Stimulated activated CD4-positive, alpha-beta T cell treated with anti-CD3 and anti-CD28 coated beads, Interleukin-4, amount 100 ng/mL, for 4 hours (primary cell): ENCODE measurements at regions not wholly inside any gene's neighbourhood (a gene's known extent, or its start where the extent isn't known, plus 50 kb on each side); places are given as distances from the start of the nearest gene placed in this dataset.
"Not testable (repeated sequence)": the region's sequence is repeated elsewhere in the genome, so short reads cannot be mapped to it uniquely, and the experiment has no call there.

Experiments
- DNase-seq, 2 experiments: peaks; one replicate each; pipeline ENCODE4 v3.0.0-alpha.2; 2020

GRCh38 chr13:90511903-90512302 is 835.6 kb upstream of the MIR17HG start:
- no peak for DNase-seq

- not testable (repeated sequence) for DNase-seq
Measured at GRCh38 chr13:90514712-90515111, 832.8 kb upstream of the MIR17HG start.

GRCh38 chr13:90518417-90518816 is 829.1 kb upstream of the MIR17HG start:
- DNase-seq = no peak

GRCh38 chr13:90519157-90519556 is 828.3 kb upstream of the MIR17HG start:
- DNase-seq = no peak

GRCh38 chr13:90526711-90527110 is 820.8 kb upstream of the MIR17HG start:
- no peak for DNase-seq

- DNase-seq = no peak
Measured at GRCh38 chr13:90531744-90532143, 815.7 kb upstream of the MIR17HG start.

- DNase-seq = no peak
Measured at GRCh38 chr13:90532861-90533492, 814.5 kb upstream of the MIR17HG start.

- no peak for DNase-seq
Measured at GRCh38 chr13:90533866-90534265, 813.6 kb upstream of the MIR17HG start.

- DNase-seq = no peak
Measured at GRCh38 chr13:90534617-90535370, 812.7 kb upstream of the MIR17HG start.

- DNase-seq = no peak
Measured at GRCh38 chr13:90535421-90535820, 812.1 kb upstream of the MIR17HG start.

GRCh38 chr13:90538063-90538462 is 809.4 kb upstream of the MIR17HG start:
- no peak for DNase-seq

- DNase-seq = no peak
Measured at GRCh38 chr13:90541346-90541745, 806.1 kb upstream of the MIR17HG start.

GRCh38 chr13:90542959-90543505 is 804.5 kb upstream of the MIR17HG start:
- no peak for DNase-seq

GRCh38 chr13:90545070-90545840 is 802.2 kb upstream of the MIR17HG start:
- no peak for DNase-seq

- no peak for DNase-seq
Measured at GRCh38 chr13:90547272-90547790, 800.2 kb upstream of the MIR17HG start.

GRCh38 chr13:90551253-90551652 is 796.2 kb upstream of the MIR17HG start:
- no peak for DNase-seq

GRCh38 chr13:90552702-90553101 is 794.8 kb upstream of the MIR17HG start:
- no peak for DNase-seq

GRCh38 chr13:90553159-90553558 is 794.3 kb upstream of the MIR17HG start:
- DNase-seq = no peak

- DNase-seq = no peak
Measured at GRCh38 chr13:90557626-90558025, 789.9 kb upstream of the MIR17HG start.

- no peak for DNase-seq
Measured at GRCh38 chr13:90562443-90562842, 785.0 kb upstream of the MIR17HG start.

GRCh38 chr13:90564096-90564495 is 783.4 kb upstream of the MIR17HG start:
- no peak for DNase-seq

GRCh38 chr13:90564566-90564965 is 782.9 kb upstream of the MIR17HG start:
- DNase-seq = no peak

GRCh38 chr13:90565985-90566713 is 781.3 kb upstream of the MIR17HG start:
- no peak for DNase-seq
